Peyer's patch (tissue), 4 donors: ENCODE measurements at regions not wholly inside any gene's neighbourhood (a gene's known extent, or its start where the extent isn't known, plus 50 kb on each side); places are given as distances from the start of the nearest gene placed in this dataset.

Experiments
- DNase-seq, 3 donors: peaks; one replicate each; pipeline ENCODE4 v3.0.0-alpha.2; 2017 to 2019
- H3K27ac ChIP-seq, 4 donors: fragments of 200-600 bp; sonication (generic); one replicate each; pipeline ENCODE4 v1.5.1; 2016 to 2019
- H3K27me3 ChIP-seq, 2 donors: fragments of 200-600 bp; sonication (generic); one replicate each; pipeline ENCODE4 v1.5.1; 2019
- H3K36me3 ChIP-seq, 3 donors: fragments of 200-600 bp; sonication (generic); one replicate each; pipeline ENCODE4 v1.5.1; 2016 to 2019
- H3K4me1 ChIP-seq, 4 donors: fragments of 200-600 bp; sonication (generic); one replicate each; pipeline ENCODE4 v1.5.1; 2016 to 2019
- H3K4me3 ChIP-seq, 4 donors: fragments of 200-600 bp; sonication (generic); 1 replicate in 3 of 4; 2 replicates in 1 of 4; pipeline ENCODE4 v1.5.1; 2016 to 2019; ENCODE audit warnings: mild to moderate bottlenecking in 1 of 4
- H3K9me3 ChIP-seq, 4 donors: fragments of 200-600 bp; sonication (generic); one replicate each; pipeline ENCODE4 v1.5.1; 2016 to 2019; ENCODE audit warnings: mild to moderate bottlenecking in 1 of 4
- CTCF ChIP-seq, 6 experiments: fragments of 450-650 bp in 4 of 6; fragments of 200-600 bp in 2 of 6; sonication (generic) in 1 of 6; IDR thresholded peaks; one replicate each; pipeline ENCODE4 v1.5.1; 2017 to 2019; ENCODE audit warnings: antibody characterized with exemption in 6 of 6, mild to moderate bottlenecking in 3 of 6, moderate library complexity in 1 of 6
- POLR2A ChIP-seq, 2 donors: fragments of 450-650 bp; IDR thresholded peaks; one replicate each; pipeline ENCODE4 v1.5.1; 2017; ENCODE audit warnings: antibody characterized with exemption in 2 of 2, mild to moderate bottlenecking in 2 of 2, moderate library complexity in 2 of 2

DNA sequence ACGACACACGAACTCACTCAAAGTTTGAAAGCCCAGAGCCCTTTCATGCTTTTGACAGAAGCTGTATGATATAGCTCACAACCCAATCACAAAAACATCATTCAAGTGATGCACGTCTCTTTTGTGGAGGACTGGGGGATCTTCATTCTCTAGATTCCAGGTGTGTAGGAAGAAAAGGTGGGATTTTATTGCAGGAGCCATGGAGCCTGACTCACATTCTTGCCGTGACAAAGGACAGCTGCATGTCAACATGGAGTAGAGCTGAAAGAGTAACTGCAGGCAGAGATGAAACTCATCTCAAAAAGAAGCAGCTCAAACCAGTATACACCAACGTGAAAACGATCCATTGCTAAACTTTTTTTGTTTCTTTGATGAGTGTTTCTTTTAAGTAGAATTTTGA lies 50.9 kb upstream of the PDE1A start:
- Histone ChIP-seq H3K36me3 (no peaks in the 10 kb centered on the region), H3K4me3 (no peak overlapping the region), H3K9me3 (no peaks in the 10 kb centered on the region), H3K27ac (no peak overlapping the region), H3K27me3 (no peaks in the 10 kb centered on the region), H3K4me1 (no peaks in the 10 kb centered on the region)
- DNase-seq, result no peak
- TF ChIP-seq CTCF (IDR thresholded peaks at IDR 0.05), result no peak
- TF ChIP-seq POLR2A (IDR thresholded peaks at IDR 0.05), result no peak

DNA sequence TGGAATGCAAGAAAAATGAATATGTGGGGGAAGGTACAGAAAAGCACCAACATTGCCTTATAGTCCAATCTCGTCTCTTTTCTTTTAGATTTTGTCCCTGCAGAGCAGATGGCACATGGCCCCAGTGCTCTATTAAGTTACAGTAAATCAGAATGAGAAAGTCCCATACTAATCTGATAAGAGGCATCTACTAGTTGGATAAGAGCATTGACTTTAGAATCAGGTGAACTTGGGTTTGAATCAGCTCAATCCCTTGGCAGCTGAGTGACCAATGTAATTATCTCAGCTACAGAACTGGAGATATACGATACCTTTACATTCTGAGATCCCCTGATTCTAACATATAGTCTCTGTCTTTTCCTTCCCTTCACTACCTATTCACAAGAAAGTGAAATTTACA lies 54.8 kb upstream of the PDE1A start:
- no peak overlapping the region for H3K27ac ChIP-seq
- H3K4me1 ChIP-seq, result no peaks in the 10 kb centered on the region
- H3K27me3 ChIP-seq, result no peaks in the 10 kb centered on the region
- no peaks in the 10 kb centered on the region for H3K9me3 ChIP-seq
- H3K36me3 ChIP-seq, result no peaks in the 10 kb centered on the region
- DNase-seq, result no peak
- no peak overlapping the region for H3K4me3 ChIP-seq
- TF ChIP-seq CTCF (IDR thresholded peaks at IDR 0.05) (no peak), POLR2A (IDR thresholded peaks at IDR 0.05) (no peak)

GRCh38 chr2:182482511-182482910 lies 55.7 kb upstream of the PDE1A start:
- no peak for DNase-seq
- Histone ChIP-seq H3K4me3 (no peak overlapping the region), H3K36me3 (no peaks in the 10 kb centered on the region), H3K27me3 (no peaks in the 10 kb centered on the region), H3K9me3 (no peaks in the 10 kb centered on the region), H3K27ac (no peak overlapping the region), H3K4me1 (no peaks in the 10 kb centered on the region)
- no peak for TF ChIP-seq CTCF (IDR thresholded peaks at IDR 0.05)
- no peak for TF ChIP-seq POLR2A (IDR thresholded peaks at IDR 0.05)

DNA sequence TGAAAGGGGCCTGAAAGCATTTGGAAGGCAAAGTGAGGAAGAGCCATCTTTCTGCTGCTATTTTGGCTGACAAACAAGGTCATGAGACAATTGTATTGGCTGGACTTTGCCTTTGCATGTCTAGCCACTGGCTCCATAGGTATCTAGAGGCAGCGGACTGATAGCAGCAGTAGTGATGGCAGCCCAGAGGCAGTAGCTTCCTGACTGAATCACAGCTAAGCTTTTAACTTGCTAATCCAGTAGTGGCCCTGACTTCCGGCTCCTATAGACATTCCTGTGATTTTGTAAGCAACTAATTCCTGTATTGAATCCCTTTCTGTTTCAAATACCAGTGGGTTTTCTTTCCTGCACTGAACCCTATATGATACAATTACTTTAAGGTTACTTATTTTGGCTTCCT lies 69.8 kb upstream of the PDE1A start:
- no peak overlapping the region for H3K27ac ChIP-seq
- no peaks in the 10 kb centered on the region for H3K36me3 ChIP-seq
- H3K9me3 ChIP-seq, result no peaks in the 10 kb centered on the region
- TF ChIP-seq POLR2A (IDR thresholded peaks at IDR 0.05) (no peak), CTCF (IDR thresholded peaks at IDR 0.05) (no peak)
- no peaks in the 10 kb centered on the region for H3K27me3 ChIP-seq
- DNase-seq, result no peak
- no peaks in the 10 kb centered on the region for H3K4me1 ChIP-seq
- no peak overlapping the region for H3K4me3 ChIP-seq

DNA sequence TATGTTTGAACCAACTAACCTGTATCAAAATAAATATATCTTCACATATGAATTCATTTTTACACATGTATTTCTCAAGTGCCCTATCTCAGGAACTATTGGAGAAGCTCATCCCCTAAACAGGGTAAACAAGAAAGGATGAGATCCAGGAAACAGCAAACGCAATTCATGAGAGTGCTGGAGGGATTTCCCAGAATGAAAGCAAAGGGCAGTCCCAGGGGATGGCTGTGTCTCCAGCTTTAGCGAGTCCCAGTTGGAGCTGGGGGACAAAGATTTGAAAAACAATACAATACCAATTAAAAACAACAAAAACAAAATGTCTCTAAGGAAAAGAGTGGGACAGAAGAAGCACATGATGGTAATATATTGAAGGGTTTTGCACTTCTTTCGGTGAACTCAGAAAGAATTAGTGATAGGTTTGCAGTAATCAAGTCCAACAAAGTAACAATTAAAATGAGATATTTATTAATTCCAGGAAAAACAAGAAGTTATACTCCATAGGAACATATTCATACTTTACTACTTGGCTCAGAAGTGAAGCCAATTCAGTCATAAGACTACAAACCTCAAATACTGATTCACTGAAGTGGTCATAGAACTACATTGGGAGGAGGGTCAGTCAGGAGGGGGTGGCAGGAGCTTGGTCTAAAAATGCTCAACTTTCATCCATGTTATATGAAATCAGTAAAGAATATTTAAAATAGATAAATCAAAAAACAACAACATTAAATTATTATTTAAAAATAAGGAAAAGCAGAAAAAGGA lies 73.1 kb upstream of the PDE1A start:
- no peak for TF ChIP-seq CTCF (IDR thresholded peaks at IDR 0.05)
- TF ChIP-seq POLR2A (IDR thresholded peaks at IDR 0.05), result no peak
- Histone ChIP-seq H3K36me3 (no peaks in the 10 kb centered on the region), H3K4me3 (no peak overlapping the region), H3K4me1 (no peaks in the 10 kb centered on the region), H3K9me3 (no peaks in the 10 kb centered on the region), H3K27me3 (no peaks in the 10 kb centered on the region), H3K27ac (no peak overlapping the region)
- DNase-seq, result no peak

DNA sequence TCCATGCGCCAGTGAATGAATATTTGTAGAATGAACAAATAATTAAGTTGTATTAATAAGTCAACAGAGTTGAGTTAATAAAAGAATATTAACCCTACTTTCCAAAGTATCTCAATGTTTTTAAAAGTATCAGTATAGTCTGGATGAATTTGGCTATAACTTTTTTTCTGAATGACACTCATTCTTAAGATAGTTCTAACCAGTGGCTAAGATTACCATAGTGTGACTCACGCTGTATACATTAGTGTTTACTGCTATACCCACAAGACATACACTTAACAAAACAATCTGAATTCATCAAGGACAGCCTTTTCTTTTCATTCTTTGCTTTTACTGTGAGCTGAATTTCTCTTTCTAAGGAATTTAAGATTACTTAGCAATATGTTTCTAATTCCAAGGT lies 77.0 kb upstream of the PDE1A start:
- Histone ChIP-seq H3K36me3 (no peaks in the 10 kb centered on the region), H3K4me1 (no peaks in the 10 kb centered on the region), H3K4me3 (no peak overlapping the region), H3K27me3 (no peaks in the 10 kb centered on the region), H3K9me3 (no peaks in the 10 kb centered on the region), H3K27ac (no peak overlapping the region)
- no peak for TF ChIP-seq POLR2A (IDR thresholded peaks at IDR 0.05)
- no peak for TF ChIP-seq CTCF (IDR thresholded peaks at IDR 0.05)
- no peak for DNase-seq
